ENCODE measurements at regions not wholly inside any gene's neighbourhood (a gene's known extent, or its start where the extent isn't known, plus 50 kb on each side); places are given as distances from the start of the nearest gene placed in this dataset.

DNA sequence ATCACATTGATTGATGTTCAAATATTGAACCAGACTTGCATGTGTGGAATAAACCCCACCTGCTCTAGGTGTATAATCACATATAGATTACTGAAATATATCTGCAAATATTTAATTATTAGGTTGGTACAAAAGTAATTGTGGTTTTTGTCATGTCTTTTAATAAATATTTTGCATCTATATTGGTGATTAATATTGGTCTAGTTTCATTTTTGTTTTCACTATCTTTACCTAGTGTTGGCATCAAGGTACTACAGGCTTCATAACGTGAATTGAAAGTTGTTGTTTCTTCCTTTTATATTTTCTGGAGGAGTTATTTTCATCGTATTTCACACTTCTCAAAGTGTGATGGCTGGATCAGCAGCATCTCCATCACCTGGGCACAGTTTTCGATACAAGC lies 740.0 kb upstream of the TMEM132C start:
- no peaks in the 10 kb centered on the region for H3K9me3 ChIP-seq (ENCODE audit: low read depth)
- TF ChIP-seq, protein P1, sequence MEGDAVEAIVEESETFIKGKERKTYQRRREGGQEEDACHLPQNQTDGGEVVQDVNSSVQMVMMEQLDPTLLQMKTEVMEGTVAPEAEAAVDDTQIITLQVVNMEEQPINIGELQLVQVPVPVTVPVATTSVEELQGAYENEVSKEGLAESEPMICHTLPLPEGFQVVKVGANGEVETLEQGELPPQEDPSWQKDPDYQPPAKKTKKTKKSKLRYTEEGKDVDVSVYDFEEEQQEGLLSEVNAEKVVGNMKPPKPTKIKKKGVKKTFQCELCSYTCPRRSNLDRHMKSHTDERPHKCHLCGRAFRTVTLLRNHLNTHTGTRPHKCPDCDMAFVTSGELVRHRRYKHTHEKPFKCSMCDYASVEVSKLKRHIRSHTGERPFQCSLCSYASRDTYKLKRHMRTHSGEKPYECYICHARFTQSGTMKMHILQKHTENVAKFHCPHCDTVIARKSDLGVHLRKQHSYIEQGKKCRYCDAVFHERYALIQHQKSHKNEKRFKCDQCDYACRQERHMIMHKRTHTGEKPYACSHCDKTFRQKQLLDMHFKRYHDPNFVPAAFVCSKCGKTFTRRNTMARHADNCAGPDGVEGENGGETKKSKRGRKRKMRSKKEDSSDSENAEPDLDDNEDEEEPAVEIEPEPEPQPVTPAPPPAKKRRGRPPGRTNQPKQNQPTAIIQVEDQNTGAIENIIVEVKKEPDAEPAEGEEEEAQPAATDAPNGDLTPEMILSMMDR (IDR thresholded peaks at IDR 0.05; ENCODE audit: low read depth, low read length), result no peak
- no peak overlapping the region for H3K4me3 ChIP-seq
- no peak overlapping the region for H3K27ac ChIP-seq
- H3K36me3 ChIP-seq, result no peaks in the 10 kb centered on the region
- no peak for DNase-seq (ENCODE audit: low read depth in 1 of 2, low spot score in 1 of 2)
- no peaks in the 10 kb centered on the region for H3K27me3 ChIP-seq
- H3K4me1 ChIP-seq (ENCODE audit: low read depth), result peaks cover 4% of the 10 kb centered on the region

DNA sequence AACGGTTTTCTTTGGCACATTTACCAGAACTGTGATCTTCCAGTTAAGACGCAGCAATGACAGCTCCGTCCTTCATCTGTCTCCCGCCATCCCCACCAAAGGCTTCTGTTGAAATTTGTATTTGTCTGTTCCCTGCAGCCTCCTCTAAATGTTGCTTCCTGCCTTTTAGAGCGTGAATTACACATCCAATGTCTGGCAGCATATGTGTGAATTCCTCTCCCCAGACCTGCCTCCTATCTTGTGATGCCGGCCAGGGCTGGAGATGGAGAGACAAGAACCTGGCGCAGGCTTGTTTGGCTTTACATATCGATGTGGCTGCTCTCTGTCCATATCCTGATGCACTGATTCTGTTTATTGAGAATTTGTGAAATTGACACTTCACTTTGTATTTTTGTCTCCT lies 738.4 kb upstream of the TMEM132C start:
- Histone ChIP-seq H3K36me3 (no peaks in the 10 kb centered on the region), H3K9me3 (ENCODE audit: low read depth) (no peaks in the 10 kb centered on the region), H3K4me3 (no peak overlapping the region), H3K27me3 (no peaks in the 10 kb centered on the region), H3K4me1 (ENCODE audit: low read depth) (peaks cover 5% of the 10 kb centered on the region), H3K27ac (no peak overlapping the region)
- DNase-seq (ENCODE audit: low read depth in 1 of 2, low spot score in 1 of 2), result no peak
- TF ChIP-seq, protein P1 (IDR thresholded peaks at IDR 0.05; ENCODE audit: low read depth, low read length), result no peak

DNA sequence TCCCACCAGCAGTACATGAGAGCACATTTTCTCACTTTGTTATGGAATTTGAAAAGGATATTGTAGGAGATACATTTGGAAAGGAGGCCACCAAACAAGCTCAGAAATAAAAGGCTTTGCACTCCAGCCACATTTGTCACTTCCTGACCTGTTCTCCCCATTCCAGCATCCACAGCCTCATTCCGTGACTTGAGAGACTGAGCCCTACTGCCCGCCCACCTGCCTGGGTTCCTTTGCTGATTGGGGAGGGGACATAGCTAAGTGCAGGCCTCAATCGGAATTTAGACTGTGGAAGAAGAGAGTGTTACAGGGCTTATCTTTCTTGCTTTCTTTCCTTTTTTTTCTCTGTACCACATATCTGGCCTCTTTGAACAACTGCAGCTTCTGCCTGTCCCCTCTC lies 735.4 kb upstream of the TMEM132C start:
- peaks cover 5% of the 10 kb centered on the region for H3K4me1 ChIP-seq (ENCODE audit: low read depth)
- H3K9me3 ChIP-seq (ENCODE audit: low read depth), result no peaks in the 10 kb centered on the region
- H3K4me3 ChIP-seq, result no peak overlapping the region
- no peaks in the 10 kb centered on the region for H3K36me3 ChIP-seq
- TF ChIP-seq, protein P1 (IDR thresholded peaks at IDR 0.05; ENCODE audit: low read depth, low read length), result no peak
- no peaks in the 10 kb centered on the region for H3K27me3 ChIP-seq
- H3K27ac ChIP-seq, result no peak overlapping the region
- DNase-seq (ENCODE audit: low read depth in 1 of 2, low spot score in 1 of 2), result peak in 1 of 2 donors; percentile 24

DNA sequence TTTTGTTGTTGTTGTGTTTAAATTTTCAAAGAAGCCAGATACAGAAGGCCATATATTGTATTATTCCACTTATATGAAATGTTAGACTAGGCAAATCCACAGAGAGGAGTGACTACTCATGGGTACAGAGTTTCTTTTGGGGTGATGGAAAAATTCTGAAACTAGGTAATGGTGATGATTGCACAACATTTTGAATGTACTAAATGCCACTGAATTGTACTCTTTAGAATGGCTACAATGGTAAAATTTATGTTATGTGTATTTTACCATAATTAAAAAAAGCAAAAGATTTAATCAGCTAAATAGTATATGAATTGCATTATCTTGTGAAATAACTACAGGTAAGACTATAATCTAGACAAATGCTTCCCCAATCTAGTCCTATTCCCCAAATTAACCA lies 733.6 kb upstream of the TMEM132C start:
- Histone ChIP-seq H3K4me3 (no peak overlapping the region), H3K36me3 (no peaks in the 10 kb centered on the region), H3K27me3 (no peaks in the 10 kb centered on the region), H3K4me1 (ENCODE audit: low read depth) (peaks cover 11% of the 10 kb centered on the region), H3K9me3 (ENCODE audit: low read depth) (no peaks in the 10 kb centered on the region), H3K27ac (no peak overlapping the region)
- no peak for DNase-seq (ENCODE audit: low read depth in 1 of 2, low spot score in 1 of 2)
- TF ChIP-seq, protein P1 (IDR thresholded peaks at IDR 0.05; ENCODE audit: low read depth, low read length), result no peak

DNA sequence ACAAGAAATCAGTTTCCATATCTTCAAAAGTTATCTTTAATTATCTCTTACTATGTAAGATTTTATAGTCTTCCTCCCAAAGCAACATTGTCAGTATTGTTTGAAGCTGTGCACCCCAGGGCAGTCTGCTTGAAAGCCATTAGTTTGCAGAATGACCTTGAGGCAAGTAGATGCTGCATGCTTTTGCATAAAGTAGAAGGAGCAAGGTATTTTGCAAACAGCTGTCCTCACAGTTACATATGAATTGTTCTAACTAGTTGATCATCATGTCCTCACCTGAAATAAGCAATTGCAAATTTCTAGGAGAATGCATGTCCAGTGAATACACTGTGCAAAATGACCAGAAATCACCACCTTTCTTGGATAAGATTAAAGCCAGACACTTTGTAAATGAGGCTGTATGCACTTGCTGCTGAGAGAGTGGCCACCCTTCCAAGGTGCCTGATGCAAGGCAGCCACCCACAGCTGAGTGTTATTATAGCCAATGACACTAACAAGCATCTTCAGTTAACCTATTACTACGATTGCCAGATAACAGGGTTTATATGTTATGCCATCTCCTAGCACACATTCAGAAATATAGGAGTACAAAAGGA lies 730.0 kb upstream of the TMEM132C start:
- no peak for DNase-seq (ENCODE audit: low read depth in 1 of 2, low spot score in 1 of 2)
- H3K9me3 ChIP-seq (ENCODE audit: low read depth), result no peaks in the 10 kb centered on the region
- TF ChIP-seq, protein P1 (IDR thresholded peaks at IDR 0.05; ENCODE audit: low read depth, low read length), result no peak
- H3K4me1 ChIP-seq (ENCODE audit: low read depth), result peaks cover 7% of the 10 kb centered on the region
- no peak overlapping the region for H3K27ac ChIP-seq
- no peaks in the 10 kb centered on the region for H3K27me3 ChIP-seq
- no peak overlapping the region for H3K4me3 ChIP-seq
- no peaks in the 10 kb centered on the region for H3K36me3 ChIP-seq
